AG09319 (cell line): ENCODE measurements at regions not wholly inside any gene's neighbourhood (a gene's known extent, or its start where the extent isn't known, plus 50 kb on each side); places are given as distances from the start of the nearest gene placed in this dataset.
"Not testable (repeated sequence)": the region's sequence is repeated elsewhere in the genome, so short reads cannot be mapped to it uniquely, and the experiment has no call there.

Experiments
- DNase-seq: peaks from one replicate; pipeline ENCODE4 v3.0.0-alpha.2; 2010; ENCODE audit warnings: low read depth; ENCODE audit errors: extremely low read depth
- CTCF ChIP-seq: IDR thresholded peaks from 2 replicates; pipeline ENCODE4 v1.5.1; 2011; ENCODE audit warnings: low read depth, mild to moderate bottlenecking, inconsistent platforms, low read length, moderate library complexity

GRCh38 chr7:19351341-19352304 is 206.4 kb upstream of the FERD3L start:
- no peak for DNase-seq
- no peak for TF ChIP-seq CTCF

- no peak for TF ChIP-seq CTCF
- no peak for DNase-seq
Measured at GRCh38 chr7:19339512-19339911, 194.3 kb upstream of the FERD3L start.

- DNase-seq, result not testable (repeated sequence)
Measured at GRCh38 chr7:19338512-19338911, 193.3 kb upstream of the FERD3L start.

GRCh38 chr7:19336836-19337383 is 191.7 kb upstream of the FERD3L start:
- TF ChIP-seq CTCF, result no peak
- DNase-seq, result no peak

- TF ChIP-seq CTCF, result no peak
Measured at GRCh38 chr7:19333706-19334105, 188.5 kb upstream of the FERD3L start.

GRCh38 chr7:19327018-19327417 is 181.8 kb upstream of the FERD3L start:
- DNase-seq, result no peak

More at GRCh38 chr7:19333706-19334105, 188.5 kb upstream of the FERD3L start:
- DNase-seq, result no peak

GRCh38 chr7:19322002-19322401 is 176.8 kb upstream of the FERD3L start:
- no peak for TF ChIP-seq CTCF
- DNase-seq, result no peak

More at GRCh38 chr7:19327018-19327417, 181.8 kb upstream of the FERD3L start:
- TF ChIP-seq CTCF, result no peak
